ENCODE measurements at regions not wholly inside any gene's neighbourhood (a gene's known extent, or its start where the extent isn't known, plus 50 kb on each side); places are given as distances from the start of the nearest gene placed in this dataset.
A peak's percentile ranks its signal among the peaks of the same experiment; 100 is the strongest.

GRCh38 chr5:96279801-96280542, 153.1 kb downstream of the PCSK1 start:
- Histone ChIP-seq H4K20me1 (ENCODE audit: control insufficient read depth, insufficient read depth) (no peaks in the 10 kb centered on the region), H3K9me3 (replicated peaks; ENCODE audit: control insufficient read depth, insufficient read depth, low read length) (no peaks in the 10 kb centered on the region; the same call in 2 of the 3 replicates), H3K27me3 (replicated peaks in 1 of 2; ENCODE audit: control insufficient read depth in 2 of 2, insufficient read depth in 2 of 2, low read length in 1 of 2) (no peaks in the 10 kb centered on the region), H3K79me2 (ENCODE audit: control insufficient read depth, insufficient read depth, low read length) (no peaks in the 10 kb centered on the region), H3K9ac (ENCODE audit: control insufficient read depth, insufficient read depth, low read length) (no peak overlapping the region), H3K4me1 (ENCODE audit: control insufficient read depth, insufficient read depth, low read length) (peaks cover 11% of the 10 kb centered on the region; the same call in 1 of the 2 replicates), H2AFZ (ENCODE audit: control insufficient read depth, low read depth, low read length) (peak overlapping the region; percentile 11), H3K4me3 (no peak overlapping the region), H3K27ac (ENCODE audit: control insufficient read depth, insufficient read depth) (0 out of 2 replicates have a peak overlapping the region, but pooled peaks have one; percentile 15), H3K4me2 (ENCODE audit: control insufficient read depth, insufficient read depth) (peak overlapping the region; percentile 40), H3K36me3 (ENCODE audit: control insufficient read depth in 2 of 2, insufficient read depth in 2 of 2, low read length in 1 of 2) (no peaks in the 10 kb centered on the region)
- 15% methylated on average over 6 of the region's 6 CpGs for WGBS (ENCODE audit: insufficient coverage, insufficient replicate concordance, low lambda C conversion rate, missing lambda C conversion rate)
- CTCF ChIA-PET: no interaction called here
- POLR2A ChIA-PET: no interaction called here
- in situ Hi-C loops (cut with MboI): no loop called here
- intact Hi-C loops (cut with micrococcal nuclease; ENCODE audit: unreplicated experiment): loop anchor here (1.0 kb wide), 1 partner anchor 319 kb away; the partner anchor contains the start of gene ELL2
- RAD21 ChIA-PET (ENCODE audit: unreplicated experiment): no interaction called here
- ATAC-seq (peak; percentile 92), DNase-seq (ENCODE audit: low read depth, low spot score) (peak; percentile 39), FAIRE-seq (peak; percentile 91)
- BruUV-seq (replicated peaks): no TSS peak
- SMC1A ChIA-PET (ENCODE audit: uncharacterized antibody, unreplicated experiment): no interaction called here
- TF ChIP-seq PML (IDR thresholded peaks at IDR 0.05; ENCODE audit: low read length) (peak; percentile 87), GABPA (IDR thresholded peaks at IDR 0.05; ENCODE audit: low read depth) (peak; percentile 78), IRF4 (IDR thresholded peaks at IDR 0.05; ENCODE audit: low read depth, low read length) (peak; percentile 97), RELA (IDR thresholded peaks at IDR 0.05; ENCODE audit: borderline replicate concordance, partially characterized antibody) (no peak), ZNF687 (IDR thresholded peaks at IDR 0.05) (no peak), CBX5 (IDR thresholded peaks at IDR 0.05; ENCODE audit: low read depth) (peak; percentile 90; the same call in 1 of the 2 replicates), IKZF2 (IDR thresholded peaks at IDR 0.05) (peak; percentile 75 to 83; a peak in 3 of 4 replicates), SP1 (IDR thresholded peaks at IDR 0.05; ENCODE audit: low read depth, low read length) (no peak), MTA3 (IDR thresholded peaks at IDR 0.05; ENCODE audit: borderline replicate concordance, low read length) (peak; percentile 98), MYB (IDR thresholded peaks at IDR 0.05; ENCODE audit: borderline replicate concordance, low read depth, low read length) (no peak), BCL3 (IDR thresholded peaks at IDR 0.05; ENCODE audit: borderline replicate concordance, insufficient read depth, low read depth, low read length, poor library complexity, severe bottlenecking) (peak; percentile 68), CUX1 (IDR thresholded peaks at IDR 0.05; ENCODE audit: insufficient replicate concordance, low read depth, low read length) (no peak), RCOR1 (conservative IDR thresholded peaks at IDR 0.05; ENCODE audit: low read depth, low read length) (no peak)
